GM18520 (cell line): ENCODE measurements at regions not wholly inside any gene's neighbourhood (a gene's known extent, or its start where the extent isn't known, plus 50 kb on each side); places are given as distances from the start of the nearest gene placed in this dataset.
"Not testable (repeated sequence)": the region's sequence is repeated elsewhere in the genome, so short reads cannot be mapped to it uniquely, and the experiment has no call there.

Experiments
- ATAC-seq: cut with Tn5 transposase; IDR thresholded peaks from one replicate; pipeline ENCODE4 v1.9.1; 2021; ENCODE audit not compliant: unreplicated experiment

DNA sequence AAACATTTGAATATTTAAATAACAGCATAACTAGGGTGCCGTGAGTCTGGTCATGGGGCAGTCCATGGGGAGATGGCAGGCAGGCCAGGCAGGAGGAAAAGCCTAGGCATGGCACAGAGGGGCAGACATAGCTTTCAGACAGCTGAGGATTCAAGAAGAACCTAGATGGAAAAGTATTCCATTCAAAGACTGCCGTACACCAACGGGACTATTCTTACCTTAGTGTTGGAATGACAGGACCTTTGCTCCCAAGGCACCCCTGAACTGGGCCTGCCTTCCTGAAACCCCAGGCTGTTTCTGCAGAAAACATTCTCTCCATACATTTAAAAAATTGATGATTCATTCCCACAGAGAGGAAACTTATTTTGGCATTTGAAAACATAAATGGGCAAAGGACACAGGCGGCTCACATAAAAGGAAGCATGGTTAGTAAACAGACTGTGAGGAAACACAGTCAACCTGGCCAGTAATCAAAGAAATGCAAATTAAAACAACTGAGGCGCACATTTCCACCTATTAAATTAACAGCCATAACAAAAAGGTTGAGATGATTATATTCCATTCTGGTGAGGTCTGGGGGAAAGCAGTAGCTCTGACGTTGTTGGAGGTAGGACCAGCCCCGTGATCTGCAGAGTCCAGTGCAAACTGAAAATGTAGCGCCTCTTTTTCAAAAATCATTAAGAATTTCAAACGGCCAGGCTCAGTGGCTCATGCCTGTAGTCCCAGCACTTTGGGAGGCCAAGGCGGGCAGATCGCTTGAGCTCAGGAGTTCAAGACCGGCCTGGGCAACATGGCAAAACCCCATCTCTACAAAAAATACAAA lies 71.3 kb upstream of the SMAD3 start:
- no peak for ATAC-seq

DNA sequence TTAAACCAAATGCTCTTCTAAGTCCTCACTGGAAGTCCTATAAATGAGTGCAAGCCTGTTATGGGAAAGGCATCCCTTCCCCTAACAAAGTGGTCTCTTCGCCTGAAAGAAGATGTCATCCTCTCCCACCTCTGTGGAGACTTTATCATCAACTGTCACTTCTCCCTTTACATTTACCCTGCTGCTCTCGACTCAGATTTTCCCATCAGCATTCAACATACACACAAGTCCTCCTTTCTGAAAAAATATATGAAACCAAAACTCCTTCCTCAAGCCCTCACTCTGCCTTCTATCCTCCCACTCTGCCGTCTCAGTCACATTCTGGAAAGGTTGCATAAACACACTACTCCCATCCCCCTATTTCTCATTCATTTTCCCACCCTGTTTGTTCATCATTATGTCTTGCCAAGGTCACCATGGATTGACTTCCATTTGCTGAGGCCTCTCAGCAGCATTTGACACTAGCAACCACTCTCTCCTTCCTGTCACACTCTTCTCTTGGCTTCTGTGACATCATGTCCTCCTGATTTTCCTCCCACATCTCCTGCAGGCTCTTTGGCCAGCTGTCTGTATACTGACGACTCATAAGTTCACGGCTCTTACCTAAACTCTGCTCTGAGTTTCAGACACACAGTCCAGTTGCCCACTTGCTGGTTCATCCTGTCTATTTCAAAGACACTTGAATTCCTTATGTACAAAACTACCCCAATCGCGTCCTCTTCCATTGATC lies 70.3 kb upstream of the SMAD3 start:
- ATAC-seq = no peak

DNA sequence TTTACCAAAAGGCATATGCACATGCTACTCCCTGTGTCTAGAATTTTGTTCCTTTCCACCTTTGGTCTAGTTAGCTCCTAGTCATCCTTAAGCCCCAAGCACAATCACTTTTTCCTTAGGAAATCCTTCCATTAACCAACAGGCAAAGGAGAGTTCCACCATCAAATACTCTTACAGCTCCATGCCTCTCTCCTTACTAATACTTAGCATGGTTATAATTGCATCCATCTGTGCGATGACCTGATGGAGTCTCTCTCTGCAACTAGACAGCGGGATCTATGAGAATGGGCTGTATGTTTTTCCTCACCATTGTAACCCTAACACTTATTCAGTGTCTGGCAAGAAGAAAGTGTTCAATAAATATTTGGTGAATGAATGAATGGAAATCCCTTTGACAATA lies 69.3 kb upstream of the SMAD3 start:
- ATAC-seq = no peak

DNA sequence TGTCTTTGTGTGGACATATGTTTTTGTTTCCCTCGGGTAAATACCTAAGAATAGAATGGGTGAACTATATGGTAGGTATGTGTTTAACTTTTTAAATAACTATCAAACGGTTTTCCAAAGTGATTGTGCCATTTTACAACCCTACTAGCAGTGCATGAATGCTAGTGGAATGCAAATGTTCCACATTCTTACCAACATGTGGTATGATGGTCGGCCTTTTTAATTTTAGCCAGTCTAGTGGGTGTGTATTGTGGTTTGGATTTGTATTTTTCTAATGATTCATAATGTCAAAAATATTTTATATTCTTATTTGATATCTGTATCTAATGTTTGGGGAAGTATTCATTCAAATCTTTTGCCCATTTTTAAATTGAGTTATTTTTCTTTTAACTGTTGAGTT lies 68.2 kb upstream of the SMAD3 start:
- no peak for ATAC-seq

DNA sequence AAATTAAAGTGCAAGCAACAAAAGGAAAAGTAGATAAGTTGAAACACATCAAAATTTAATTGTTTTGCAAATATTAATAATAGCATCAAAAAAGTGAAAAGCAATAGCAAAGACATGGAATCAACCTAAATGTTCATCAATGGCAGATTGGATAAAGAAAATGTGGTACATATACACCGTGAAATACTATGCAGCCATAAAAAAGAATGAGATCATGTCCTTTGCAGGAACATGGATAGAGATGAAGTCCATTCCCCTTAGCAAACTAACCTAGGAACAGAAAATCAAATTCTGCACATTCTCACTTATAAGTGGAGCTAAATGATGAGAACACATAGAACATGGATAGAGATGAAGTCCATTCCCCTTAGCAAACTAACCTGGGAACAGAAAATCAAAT lies 67.2 kb upstream of the SMAD3 start:
- ATAC-seq = not testable (repeated sequence)

DNA sequence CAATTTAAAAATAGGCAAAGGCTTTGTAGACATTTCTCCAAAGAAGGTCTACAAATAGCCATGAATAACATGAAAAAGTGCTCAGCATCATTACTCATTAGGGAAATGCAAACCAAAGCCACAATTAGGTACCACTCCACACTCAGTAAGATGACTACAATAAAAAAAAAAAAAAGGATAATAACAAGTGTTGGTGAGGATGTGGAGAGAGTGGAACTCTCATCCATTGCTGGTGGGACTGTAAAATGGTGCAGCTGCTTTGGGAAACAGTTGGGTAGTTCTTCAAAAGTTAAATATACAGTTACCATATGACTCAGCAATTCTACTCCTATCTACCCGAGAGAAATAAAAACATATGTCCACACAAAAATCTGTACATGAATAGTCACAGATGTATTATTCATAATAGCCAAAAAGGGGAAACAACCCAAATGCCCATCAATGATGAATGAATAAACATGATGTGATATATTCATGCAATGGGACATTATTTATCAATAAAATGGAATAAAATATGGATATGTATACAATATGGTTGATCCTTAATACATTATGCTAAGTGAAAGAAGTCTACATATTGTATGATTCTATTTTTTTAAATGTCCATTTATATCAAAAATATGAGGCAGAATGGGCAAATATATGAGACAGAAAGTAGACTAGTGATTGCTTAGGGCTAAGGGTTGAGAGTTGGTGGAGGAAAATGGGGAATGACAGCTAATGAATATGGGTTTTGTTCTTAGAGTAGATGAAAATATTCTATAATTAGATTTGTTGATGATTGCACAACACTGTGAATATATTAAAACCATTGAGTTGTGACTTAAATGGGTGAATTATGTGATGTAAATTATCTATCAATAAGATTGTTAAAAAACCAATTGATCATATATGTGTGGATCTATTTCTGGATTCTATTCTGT lies 66.1 kb upstream of the SMAD3 start:
- ATAC-seq = no peak

DNA sequence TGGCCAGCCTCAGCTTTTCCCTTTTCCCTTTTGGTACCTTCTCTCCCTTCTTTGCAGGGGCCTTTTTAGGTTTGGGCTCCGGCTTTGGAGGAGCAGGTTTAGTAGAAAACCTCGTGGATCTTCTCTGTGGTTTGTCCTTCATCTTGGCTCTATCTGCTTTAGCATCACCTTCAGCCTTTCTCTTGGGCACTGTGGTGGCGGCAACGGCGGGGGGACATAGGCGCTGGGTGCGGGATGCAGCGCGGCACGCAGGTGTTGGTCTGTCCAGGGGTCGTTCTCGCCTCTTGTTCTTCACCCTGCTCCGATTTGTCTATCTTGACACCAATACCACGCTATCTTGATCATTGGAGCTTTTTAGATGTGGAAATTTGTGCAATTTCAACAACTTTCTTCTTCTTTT lies 64.5 kb upstream of the SMAD3 start:
- no peak for ATAC-seq

DNA sequence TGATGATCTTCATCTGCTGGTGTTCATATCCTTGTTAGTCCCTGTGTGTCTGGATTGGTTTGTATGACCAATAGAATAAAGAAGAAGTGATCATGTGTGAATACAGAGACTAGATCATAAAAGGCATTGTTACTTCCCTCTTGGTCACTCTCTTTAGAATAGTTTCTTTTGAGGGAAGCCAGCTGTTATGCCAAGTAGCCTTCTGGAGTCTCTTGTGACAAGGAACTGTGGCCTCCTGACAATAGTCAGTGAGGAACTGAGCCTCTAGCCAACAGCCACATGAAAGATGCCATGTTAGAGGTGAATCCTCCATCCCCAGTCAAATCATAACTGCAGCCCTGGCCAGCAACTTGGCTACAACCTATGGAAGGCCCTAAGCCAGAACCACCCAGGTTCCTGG lies 63.0 kb upstream of the SMAD3 start:
- ATAC-seq = no peak

DNA sequence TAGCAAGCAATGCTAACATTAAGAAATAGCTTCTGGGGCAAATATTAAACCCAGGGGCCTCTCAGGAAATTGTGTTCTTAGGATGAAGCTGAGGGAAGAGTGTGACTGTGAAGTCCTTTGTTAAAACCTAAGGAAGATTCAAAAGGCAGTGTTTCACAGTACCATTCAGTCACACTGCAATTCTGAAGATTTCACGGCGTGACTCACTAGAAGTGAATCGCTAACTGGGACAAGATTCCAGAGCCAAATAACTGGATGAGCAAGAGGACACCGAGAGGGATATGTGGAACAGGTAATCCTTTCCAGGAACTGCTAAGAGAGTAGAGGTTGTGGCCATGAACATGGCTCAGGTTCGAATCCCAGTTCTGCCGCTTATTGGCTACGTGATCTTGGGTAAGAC lies 61.8 kb upstream of the SMAD3 start:
- ATAC-seq = no peak

DNA sequence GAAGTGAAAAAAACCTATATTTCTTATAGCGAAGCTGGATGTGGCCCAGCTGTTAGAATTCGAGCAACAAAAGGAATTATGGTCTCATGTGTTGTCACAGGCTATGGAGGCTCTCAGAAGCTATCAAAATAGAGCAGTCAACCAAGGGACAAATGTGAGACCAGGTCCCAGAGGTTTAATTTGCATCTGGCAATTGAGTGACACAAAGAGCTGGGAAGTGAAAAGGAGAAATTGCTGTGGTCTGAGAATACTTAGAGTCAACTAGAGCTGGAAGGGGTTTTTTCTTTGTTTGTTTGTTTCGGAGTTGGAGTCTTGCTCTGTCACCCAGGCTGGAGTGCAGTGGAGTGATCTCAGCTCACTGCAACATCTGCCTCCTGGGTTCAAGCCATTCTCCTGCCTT lies 61.3 kb upstream of the SMAD3 start:
- no peak for ATAC-seq

DNA sequence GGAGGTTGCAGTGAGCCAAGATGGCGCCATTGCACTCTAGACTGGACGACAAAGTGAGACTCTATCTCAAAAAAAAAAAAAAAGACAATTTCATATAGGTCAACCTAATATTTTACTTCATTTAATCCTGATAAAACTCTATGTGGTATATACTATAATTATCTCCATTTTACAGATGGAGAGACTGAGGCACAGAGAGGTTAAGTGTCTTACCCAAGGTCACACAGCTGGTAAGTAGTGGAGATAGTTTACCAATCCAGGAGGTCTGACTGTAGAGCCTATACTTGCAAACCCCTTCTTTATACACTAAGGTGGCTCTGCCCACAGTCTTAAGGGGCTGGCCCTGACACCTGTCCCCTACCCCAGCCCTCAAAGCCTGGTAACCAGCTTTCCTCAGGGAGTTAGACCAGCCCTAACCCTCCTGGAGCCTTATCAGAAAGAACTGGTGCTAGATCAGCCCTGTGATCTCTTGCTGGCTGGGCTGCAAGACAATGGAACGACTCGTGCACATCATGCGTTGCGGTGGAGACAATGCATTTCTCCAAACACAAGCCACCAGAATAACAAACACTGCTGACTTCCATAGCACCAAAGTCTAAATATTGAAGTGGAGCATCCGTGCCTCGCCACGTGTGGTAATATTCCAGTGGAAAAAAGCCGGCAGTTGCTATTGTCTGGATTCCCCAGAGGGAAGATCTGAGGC lies 60.0 kb upstream of the SMAD3 start:
- ATAC-seq = no peak

DNA sequence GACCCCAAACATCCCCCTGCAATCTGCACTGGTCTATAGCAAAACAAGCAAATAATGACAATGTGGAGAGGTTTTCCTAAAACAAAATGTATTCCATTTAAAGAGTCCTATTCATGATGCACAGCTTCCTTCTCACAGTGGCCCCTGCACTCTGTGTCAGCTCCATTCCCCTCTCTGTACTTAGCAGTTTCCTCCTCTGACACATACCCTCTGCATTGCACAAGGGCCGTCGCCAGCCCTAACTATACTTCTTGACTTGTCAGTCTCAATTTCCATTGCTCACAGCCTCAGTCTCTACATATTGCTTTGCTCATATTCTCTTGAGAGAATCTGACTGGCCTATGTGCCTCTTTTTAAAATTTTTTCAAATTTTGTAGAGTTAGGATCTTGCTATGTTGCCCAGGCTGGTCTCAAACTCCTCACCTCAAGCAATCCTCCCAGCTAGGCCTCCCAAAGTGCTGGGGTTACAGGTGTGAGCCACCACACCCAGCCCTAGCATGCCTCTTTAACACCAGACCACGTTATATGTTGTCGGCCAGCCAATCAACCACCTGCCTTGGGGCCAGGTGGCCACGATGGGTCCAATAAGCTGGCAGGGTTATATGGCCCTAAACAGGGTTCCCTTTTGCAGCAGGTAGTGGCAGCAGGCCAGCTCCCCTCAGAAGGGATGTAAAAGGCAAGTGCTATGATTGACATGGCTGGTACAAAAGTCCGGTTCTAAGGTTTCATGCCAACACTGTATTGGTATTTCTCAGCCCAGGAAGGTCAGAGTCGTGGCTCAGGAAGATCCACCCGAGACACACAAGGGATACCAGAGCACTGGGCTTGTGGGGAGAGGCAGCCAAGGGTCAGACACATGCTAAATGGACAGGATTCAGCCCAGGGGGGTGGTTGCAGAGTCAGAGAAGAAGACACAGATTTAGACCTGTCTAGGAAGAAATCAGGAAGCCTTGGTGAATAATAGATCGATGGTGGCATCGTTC lies 59.0 kb upstream of the SMAD3 start:
- no peak for ATAC-seq

DNA sequence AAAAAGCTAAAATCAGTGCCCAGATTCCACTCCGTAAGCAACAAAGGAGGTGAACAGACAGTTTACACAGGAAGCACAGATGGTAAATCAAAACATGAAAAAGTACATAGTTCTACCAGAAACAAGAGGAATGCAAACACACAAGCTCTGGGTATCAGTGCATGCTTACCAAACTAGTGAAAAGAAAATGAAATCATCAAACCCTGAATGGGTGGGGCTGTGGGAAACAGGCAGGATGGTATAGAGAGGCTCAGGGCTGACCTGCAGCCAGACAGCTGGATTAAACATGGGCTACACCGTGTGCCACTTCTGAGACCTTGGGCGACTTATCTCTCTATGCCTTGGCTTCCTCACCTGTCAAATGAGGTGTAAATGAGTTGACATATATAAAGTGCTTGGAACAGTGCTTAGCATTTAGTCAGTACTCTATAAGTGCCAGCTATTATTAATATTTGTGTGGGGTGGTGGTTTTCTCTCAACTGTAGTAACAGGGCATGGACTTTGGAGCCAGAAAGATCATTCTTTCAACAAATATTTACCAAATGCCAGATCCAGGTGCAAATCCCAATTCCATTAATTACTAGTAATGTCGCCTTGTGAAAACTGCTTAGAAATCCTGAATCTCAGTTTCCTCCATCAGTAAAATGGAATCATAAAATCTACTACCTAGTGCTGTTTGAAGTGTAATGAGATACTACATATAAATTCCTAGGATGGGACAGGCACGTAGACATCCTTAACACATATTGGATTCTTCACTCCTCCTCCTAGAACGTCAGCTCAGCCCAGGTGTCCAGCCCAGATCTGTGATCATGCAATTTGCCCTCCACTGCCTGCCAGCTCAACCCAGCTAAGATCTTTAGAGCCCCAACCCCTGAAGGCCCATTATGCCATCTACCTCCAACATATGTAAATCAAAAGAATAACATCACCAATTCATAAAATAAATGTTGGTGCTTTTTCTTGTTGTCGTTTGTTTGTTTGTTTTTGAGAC lies 55.5 kb upstream of the SMAD3 start:
- ATAC-seq = no peak

DNA sequence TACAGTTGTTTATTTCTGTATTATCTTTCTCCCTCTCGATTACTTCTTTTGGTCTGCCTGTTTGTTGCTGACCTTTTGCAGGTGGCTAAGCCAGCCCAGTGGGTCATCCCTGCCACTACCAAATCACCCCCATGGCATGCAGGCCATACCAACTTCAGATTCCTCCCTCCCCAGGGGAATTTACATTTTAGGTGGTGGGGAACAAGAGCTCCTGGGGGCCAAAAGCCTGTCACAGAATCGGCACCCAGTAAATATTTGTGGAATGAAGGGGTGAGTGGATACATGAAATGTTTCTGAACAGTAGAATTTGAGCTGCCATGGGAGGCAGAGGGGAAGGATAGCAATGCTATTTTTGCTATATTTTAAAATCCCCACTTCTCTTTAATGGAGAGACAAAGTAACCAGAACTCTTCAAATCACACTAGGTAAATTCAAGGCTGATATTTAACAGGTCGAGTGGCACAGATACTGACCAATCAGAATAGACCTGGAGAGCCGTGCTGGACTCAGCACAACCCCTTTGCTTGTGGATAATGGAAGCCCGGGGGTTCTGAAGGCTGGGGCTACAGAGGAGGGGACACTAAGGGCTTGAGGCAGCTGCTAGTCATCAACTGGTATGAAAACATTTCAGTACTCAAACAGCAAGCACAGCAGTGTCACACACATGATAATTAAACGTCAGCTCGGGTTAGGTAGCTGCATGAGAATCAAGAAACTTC lies 54.3 kb upstream of the SMAD3 start:
- ATAC-seq = no peak

DNA sequence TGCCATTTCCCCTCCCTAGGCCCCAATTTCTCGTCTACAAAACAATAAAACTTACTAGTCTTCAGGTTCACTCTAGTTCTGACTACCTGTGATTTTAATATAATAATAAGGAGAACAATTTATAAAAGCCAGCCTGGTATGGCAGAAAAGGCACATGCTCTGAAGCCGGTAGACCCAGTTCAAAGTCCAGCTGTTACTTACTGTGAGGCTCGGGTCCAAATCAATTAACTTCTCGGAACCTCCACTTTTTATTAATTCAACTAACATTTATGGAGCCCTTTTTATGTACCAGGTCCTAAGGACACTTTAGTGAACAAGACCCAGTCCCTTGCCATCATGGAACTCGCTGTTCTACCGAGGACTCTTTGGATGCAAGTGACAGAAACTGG lies 53.8 kb upstream of the SMAD3 start:
- no peak for ATAC-seq

DNA sequence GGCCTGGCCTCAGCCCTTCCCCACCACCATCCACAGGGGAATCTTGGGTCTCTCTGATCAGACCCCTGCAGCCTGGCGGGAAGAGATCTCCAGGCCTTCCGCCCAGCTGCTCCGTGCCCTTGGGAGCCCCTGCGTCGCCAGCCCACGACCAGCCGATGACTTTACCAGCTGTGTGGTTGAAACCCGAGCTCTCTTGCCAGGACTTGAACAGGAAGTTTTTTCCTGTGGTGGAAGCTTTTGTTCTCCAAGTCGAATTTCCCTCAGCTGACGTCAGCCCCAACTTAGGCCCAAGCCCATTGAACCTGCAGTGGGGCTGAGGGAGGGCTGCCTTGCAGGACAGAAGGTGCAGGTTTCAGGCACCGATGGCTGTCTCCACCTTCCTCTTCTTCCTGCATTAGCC lies 51.7 kb upstream of the SMAD3 start:
- ATAC-seq = no peak
